ENCODE measurements at regions not wholly inside any gene's neighbourhood (a gene's known extent, or its start where the extent isn't known, plus 50 kb on each side); places are given as distances from the start of the nearest gene placed in this dataset.

GRCh38 chr2:59435635-59436034 is 1117.8 kb downstream of the BCL11A start:
- no peak for DNase-seq (ENCODE audit: low read depth)
- TF ChIP-seq CTCF (IDR thresholded peaks at IDR 0.05; ENCODE audit: insufficient read depth, low read length) = no peak
- no peak overlapping the region for H3K4me3 ChIP-seq (ENCODE audit: low read depth, low read length)

GRCh38 chr2:59428940-59429339 is 1124.5 kb downstream of the BCL11A start:
- H3K4me3 ChIP-seq (ENCODE audit: low read depth, low read length) = no peak overlapping the region
- no peak for TF ChIP-seq CTCF (IDR thresholded peaks at IDR 0.05; ENCODE audit: insufficient read depth, low read length)
- no peak for DNase-seq (ENCODE audit: low read depth)

GRCh38 chr2:59427980-59428379 is 1125.5 kb downstream of the BCL11A start:
- TF ChIP-seq CTCF (IDR thresholded peaks at IDR 0.05; ENCODE audit: insufficient read depth, low read length) = no peak
- no peak for DNase-seq (ENCODE audit: low read depth)
- no peak overlapping the region for H3K4me3 ChIP-seq (ENCODE audit: low read depth, low read length)

- no peak for TF ChIP-seq CTCF (IDR thresholded peaks at IDR 0.05; ENCODE audit: insufficient read depth, low read length)
- H3K4me3 ChIP-seq (ENCODE audit: low read depth, low read length) = no peak overlapping the region
- no peak for DNase-seq (ENCODE audit: low read depth)
These were observed 1128.2 kb downstream of the BCL11A start for GRCh38 chr2:59425247-59425646.

- DNase-seq (ENCODE audit: low read depth) = no peak
- no peak for TF ChIP-seq CTCF (IDR thresholded peaks at IDR 0.05; ENCODE audit: insufficient read depth, low read length)
These were observed 1139.5 kb downstream of the BCL11A start for GRCh38 chr2:59413751-59414570.

GRCh38 chr2:59399126-59399525 is 1154.3 kb downstream of the BCL11A start:
- no peak for DNase-seq (ENCODE audit: low read depth)
- TF ChIP-seq CTCF (IDR thresholded peaks at IDR 0.05; ENCODE audit: insufficient read depth, low read length) = no peak
- H3K4me3 ChIP-seq (ENCODE audit: low read depth, low read length) = no peak overlapping the region

More at GRCh38 chr2:59413751-59414570, 1139.5 kb downstream of the BCL11A start:
- H3K4me3 ChIP-seq (ENCODE audit: low read depth, low read length) = no peak overlapping the region

Measured in fibroblast of the aortic adventitia (primary cell).